Inflammatory macrophage treated with lipopolysaccharide for 4 hours (primary cell): ENCODE measurements at regions not wholly inside any gene's neighbourhood (a gene's known extent, or its start where the extent isn't known, plus 50 kb on each side); places are given as distances from the start of the nearest gene placed in this dataset.

Source experiments
- DNase-seq: peaks from one replicate; pipeline ENCODE4 v3.0.0-alpha.2; 2020

DNA sequence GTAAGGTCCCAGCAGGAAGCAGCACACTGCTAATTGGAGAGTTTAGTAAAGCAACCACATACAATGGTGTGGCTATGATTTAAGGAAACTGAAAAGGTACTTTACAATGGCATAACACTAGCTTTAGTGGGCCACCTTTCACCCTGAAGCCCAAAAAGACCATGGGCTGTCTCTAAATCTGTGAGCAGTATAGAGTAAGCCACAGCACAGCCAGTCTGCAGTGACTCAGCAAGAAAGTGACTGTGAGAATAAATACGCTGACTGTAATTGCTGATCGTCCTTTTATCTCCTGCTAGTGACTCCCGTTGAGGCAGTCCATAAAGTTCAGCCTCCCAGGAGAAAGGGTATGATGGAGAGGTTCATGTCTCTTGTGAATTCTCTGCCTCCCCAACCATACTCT lies 679.8 kb upstream of the KIF2B start:
- no peak for DNase-seq

DNA sequence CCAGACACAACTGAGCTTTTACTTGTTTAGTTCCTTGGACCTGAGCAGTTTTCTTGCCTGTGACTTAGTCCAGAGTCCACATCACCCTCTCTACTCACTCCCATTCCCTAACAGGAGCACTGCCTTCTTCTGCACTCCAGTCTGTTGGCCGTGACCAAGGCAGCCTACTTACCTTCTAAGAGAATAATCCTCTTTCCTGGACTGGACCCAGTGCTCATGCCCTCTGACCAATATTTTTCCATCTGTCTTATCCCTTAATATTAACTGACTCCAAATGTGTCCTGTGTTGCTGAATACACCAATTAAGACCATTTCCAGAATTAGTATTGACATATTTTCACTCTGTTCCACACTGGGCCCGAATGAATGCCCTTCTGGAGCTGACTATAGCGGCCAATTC lies 681.0 kb upstream of the KIF2B start:
- no peak for DNase-seq

DNA sequence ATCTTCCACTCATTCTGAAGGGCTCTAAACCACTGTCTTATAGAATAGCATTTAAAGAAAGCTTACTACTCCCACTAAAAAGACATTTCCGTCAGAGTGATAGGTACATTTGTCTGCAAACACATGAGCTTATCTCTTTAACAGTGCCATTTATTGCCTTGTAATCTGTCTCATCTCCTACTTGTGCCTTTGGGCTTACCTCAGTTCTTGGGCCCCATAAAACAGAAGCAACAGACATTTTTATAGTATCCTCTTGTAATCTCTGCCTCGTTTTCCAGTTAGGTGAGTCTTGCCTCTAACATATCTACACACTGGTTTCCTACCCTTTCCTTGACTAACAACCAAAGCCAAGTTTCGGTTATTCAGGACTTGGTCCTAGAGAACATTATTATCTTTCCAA lies 681.4 kb upstream of the KIF2B start:
- DNase-seq = no peak

DNA sequence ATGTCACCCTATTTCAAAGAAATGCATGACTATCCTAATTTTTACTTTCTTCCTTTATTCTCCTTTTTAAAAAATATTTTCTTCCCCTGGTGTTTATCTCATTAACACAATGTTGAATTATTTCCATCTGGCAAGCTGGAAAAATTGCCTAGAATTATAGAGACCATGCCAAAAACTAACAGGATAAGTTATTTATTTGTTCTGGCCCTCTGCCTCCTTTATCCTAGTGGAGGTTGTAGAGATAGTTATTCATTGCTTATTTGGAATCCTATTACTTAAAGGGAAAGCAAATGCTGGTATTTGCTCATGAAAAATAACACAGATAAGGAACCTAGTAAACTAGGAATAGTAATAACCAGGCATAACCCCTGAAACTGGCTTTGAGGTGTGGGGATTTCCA lies 684.9 kb upstream of the KIF2B start:
- DNase-seq = no peak

DNA sequence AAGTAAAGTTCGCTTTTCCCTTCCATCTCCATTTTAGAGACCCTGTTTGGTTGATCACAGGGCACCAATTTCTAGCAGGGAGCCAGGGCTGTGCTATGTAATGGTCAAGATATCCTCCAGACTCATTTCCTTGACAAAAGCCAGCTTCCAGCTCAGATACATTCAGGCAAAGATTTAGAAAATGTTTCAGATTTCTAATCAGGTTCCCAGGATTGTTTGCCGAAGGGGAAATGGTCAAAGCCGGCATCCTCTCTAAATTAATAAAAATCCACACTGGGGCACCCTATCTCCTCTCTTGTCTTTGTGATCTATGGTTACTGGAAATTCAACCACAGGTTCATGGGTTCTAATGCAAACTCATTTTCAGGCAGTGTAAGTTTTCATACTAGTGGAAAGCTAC lies 686.8 kb upstream of the KIF2B start:
- no peak for DNase-seq

DNA sequence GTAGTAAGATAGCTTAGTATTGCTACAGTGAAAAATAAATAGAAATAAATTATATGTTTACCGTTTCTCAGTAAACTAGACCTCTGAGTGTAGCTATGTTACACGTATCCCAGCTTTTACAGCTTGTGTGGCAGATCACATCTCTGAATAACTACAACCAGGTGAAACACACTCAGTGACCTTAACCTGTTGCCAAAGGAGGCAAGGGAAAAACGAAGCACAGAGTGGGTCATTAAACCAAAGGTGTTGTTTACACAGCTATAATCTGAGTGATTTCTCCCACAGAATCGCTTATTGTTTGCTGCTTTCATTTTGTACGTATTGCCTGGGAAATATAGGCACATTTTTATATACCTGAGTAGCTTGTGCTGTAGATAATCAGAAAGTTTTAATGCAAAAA lies 688.2 kb upstream of the KIF2B start:
- no peak for DNase-seq

DNA sequence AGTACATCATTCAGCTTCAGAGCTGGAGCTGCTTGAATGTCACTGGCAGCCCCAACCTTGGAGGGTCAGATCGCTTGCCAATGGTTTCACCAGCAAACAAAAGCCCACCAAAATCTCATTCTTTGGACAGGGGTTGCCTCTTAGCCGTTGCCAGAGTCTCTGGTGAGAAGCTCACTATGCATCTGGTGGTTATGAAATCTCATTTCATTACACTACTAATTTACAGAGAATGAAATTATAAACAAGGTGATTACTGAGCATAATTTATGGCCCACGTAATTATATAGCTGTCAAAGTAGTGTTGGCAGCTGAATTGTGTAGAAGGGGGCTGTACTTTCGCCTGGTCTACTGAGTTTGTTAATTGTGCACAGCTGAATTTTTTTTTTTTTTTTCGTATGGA lies 688.9 kb upstream of the KIF2B start:
- no peak for DNase-seq

DNA sequence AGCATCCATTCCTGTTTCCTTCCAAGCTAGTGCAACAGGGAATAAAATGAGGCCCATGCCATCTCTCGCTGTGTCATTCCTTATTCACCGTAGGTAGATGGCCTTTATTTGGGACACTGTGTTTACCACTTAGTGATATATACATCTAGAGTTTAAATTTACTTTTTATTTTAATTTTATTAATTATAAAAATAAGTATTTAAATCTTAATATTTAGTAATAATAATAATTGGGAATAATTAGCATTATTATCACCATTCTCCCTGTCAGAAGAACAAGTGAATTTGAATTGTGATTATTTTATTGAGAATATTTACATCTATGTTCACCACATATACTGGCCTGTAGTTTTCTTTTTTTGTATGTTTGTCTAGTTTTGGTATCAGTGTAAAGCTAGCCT lies 692.9 kb upstream of the KIF2B start:
- no peak for DNase-seq

DNA sequence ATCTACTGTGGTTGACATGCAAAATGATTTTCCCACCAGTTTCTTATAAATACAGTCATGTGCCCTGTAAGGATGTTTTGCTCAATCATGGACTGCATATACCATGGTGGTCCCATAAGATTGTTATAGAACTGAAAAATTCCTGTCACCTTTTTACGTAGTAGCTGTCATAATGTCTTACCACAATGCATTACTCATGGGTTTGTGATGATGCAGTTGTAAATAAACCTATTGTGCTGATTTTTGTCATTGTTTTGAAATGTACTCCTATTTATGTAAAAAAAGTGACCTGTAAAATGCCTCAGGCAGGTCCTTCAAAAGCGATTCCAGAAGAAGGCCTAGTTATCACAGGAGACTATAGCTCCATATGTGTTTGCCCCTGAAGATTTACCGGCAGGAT lies 695.4 kb upstream of the KIF2B start:
- DNase-seq = no peak

DNA sequence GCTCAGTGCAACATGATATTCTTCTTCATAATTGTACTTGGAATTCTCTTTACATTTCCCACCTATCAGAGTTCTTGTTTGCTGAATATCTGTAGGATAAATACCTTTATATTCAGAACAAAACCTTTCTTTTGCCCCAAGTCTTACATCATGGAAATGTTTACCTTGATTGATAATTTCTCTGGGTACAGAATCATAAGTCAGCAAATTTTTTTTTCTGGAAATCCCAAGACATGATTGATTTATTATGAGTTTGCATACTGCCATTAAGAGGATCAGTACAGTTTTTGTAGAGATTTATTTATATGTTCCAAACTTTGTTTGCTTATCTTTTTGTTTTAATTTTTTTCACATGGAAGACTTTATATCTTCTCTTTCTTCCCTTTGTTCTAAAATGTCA lies 699.8 kb upstream of the KIF2B start:
- DNase-seq = no peak

DNA sequence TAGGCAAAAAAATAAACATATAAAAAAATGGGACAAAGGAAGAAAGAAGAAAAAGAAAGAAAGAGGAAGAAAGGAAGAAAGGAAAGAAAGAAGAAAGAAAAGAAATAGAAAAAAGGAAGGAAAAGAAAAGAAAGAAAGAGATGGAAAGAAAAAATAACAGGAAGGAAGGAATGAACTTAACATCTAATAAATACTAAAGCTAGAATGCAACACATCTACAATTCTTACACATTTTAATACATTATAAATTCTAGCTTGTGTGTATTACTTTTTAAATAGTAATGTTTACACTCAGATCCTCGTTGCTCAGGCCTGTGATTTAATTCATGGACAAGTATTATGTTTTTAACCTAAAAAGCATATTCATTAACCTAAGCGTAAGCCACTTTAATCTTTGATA lies 703.0 kb upstream of the KIF2B start:
- DNase-seq = no peak

DNA sequence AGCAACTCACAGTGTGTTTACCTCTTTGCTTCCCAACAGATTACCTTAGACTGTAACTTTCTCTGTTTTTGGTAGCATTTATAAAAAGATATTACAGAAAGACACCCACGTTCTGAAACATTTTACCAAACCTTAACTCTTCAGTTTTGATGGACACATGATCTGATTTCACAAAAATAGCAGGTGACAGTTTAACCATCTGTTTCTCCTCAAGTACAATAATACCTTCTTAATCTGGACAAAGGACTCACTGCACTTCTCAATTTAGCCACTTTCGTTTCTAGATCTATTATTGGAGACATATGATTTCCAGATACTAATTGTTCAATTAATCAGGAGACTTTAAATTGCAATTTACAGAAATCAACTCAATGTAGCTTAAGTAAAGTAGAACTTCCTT lies 703.8 kb upstream of the KIF2B start:
- no peak for DNase-seq

DNA sequence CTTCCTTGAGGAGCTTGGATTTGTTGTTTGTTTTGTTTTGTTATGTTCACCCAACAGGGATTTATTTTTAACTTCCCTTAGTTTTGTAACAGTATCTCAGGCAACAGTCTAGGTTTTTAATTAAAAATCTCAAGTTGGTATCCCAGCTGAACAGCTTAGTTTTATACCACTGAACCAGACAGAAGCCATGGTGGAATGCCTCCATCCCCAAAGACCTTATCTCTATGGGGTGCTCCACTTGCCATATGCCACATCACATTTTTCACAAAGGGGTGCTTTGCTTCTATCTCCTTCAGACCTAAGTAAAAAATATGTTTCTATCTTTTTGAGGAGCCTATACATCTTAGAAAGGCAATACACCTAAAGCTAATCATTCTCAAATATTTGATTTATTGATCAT lies 715.8 kb upstream of the KIF2B start:
- DNase-seq = no peak

DNA sequence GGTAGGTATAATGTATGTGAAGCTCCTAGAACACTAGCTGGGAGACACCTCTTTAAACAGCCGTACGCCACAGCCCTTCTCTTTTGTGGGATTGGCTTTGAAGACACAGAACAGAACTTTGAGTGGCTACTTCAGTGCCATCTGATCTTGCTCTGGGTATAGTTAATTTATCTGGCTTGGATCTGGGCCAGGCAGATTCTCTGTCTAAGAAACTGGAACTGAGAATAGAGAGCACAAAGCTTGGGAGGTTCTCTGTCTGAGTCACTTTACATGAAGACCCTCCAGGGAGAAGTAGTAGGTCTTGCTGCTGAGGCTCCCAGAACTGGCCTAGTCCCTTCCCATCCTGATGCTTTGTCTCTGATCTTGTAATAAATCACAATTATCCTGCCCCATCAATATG lies 721.0 kb upstream of the KIF2B start:
- DNase-seq = no peak

DNA sequence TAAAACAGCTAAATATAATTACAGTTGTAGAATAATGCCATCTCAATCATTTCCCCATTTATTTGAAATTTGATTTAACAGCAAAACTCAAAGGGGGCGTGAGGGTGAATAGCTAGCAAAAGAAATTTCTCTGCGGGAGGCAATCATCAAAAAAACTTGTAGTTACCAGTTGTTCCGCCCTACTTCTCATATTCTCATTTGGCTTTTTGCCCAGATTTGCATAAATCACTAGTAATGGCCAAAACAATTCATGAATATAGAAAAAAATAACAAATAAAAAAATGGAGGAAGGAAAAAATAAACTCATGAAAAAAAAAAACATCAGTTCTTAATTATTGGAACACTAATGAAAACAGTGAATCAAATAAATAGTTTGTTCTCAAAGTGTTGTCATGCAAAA lies 722.6 kb upstream of the KIF2B start:
- no peak for DNase-seq

DNA sequence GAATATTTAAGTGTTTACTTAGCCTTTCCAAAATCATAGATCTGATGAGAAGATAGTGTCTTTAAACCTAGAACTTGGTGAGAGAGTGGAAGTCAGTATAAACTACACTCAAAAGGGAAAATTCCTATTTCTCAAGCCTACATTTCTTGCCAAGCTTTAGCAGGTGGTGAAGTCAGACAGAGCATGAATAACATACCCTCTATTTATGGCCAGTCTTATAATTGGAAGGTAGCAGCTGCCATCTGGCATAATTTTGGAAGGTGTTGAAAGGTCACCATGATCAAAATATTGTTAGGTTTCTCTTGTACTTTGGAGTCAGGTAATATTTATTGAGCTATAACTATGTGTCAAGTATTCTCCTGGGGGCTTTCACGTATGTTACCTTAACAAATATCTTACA lies 729.3 kb upstream of the KIF2B start:
- DNase-seq = no peak

DNA sequence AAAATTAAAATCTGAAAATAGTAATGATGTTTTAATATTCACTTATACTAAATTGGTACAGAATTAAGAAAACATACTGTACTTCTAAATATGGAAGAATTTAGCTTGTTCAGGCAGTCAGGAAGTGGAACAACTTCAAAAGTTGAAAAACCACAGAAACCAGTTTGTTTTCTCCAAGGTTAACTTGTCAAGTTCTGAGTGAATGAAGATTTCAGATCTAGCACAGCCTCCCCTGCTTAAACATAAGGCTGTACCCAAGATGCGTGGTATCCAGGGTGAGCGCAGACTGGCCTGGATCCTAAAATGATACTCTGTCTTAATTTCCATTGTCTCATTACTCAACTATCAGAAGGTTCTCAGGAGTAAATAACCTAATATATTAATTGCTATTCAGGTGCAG lies 730.7 kb upstream of the KIF2B start:
- DNase-seq = no peak

DNA sequence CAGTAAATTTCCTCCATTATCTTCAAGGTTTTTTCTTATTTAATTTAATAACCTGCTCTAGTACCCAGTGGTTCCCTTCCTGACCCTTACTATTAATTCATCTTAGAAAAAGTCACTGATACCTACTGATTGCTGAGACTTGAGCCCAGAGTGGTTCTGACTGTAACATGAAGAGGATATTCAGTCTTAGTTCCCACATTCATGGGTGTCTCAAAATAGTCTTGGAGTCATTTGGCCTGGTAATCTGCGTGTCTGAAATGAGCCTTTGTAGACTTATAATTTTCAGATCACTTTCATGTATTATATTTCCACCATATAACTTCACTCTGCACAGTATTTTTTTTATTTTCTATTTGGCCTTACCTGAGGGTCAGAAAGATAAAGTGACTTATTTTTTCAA lies 732.0 kb upstream of the KIF2B start:
- no peak for DNase-seq

DNA sequence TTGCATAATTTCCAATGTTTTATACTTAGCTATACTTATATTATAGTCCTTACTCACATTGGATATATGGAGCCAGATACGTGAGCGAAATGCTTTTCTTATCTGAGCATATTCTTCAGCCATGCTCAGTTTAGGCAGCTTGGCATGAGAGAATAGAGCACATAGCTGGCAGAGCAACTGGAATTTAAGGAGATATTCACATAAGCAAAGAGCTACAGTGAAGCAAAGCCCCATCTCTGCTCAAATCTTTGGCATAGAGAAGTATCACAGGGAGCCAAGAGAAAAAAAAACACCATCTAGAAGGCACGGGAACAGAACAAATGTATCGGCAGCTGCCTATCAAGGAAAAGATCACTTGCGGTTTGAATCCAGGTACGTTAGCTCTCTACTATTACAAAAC lies 734.2 kb upstream of the KIF2B start:
- no peak for DNase-seq

DNA sequence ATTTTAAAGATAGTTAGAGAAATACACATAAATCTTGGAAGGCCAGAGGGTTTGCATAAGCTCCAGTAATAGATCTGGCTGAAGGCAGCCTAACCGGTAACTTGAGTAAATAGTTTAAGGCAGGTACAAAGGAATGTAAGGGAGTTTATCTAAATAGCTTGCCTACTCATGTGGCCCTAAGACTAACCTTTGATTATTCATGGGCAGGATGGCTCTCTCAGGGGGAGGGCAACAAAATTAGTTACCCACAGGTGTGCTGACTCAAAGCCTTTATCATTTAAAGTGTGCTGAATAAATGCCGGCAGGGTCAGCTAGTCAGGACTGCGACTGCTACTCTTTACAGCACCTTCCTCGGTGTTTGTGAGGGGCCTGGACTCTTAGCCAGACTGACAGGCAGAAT lies 761.3 kb upstream of the KIF2B start:
- DNase-seq = no peak

DNA sequence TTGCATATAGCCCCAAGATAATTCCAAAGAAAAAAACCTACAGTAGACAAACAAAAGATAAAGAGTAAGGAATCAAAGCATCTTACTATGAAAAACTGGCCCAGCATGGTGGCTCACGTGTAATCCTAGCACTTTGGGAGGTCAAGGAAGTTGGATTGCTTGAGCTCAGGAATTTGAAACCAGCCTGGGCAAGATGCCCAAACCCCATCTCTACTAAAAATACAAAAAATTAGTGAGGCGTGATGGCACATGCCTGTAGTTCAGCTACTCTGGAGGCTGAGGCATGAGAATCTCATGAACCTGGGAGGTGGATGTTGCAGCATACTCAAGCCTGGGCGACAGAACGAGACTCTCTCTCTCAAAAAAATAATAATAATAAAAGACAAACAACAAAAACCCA lies 764.7 kb upstream of the KIF2B start:
- DNase-seq = no peak

DNA sequence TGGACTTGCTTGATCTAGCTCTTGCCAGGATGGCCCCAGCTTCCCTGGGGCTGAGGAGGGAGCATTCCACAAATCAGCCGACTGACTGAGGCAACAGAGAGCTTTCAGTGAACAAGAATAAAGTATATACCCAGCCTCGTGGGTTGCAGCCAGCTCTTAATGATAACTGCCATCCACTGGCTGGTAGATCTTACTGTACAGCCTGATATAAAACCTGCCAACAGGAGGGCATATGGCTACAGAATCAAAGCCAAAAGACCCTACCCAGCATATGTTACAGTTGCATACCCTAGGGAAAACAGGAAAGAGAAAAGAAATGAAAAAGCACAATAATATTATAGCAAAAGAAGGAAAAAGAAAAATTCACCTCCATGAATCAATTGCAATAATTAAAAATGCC lies 775.9 kb upstream of the KIF2B start:
- no peak for DNase-seq

DNA sequence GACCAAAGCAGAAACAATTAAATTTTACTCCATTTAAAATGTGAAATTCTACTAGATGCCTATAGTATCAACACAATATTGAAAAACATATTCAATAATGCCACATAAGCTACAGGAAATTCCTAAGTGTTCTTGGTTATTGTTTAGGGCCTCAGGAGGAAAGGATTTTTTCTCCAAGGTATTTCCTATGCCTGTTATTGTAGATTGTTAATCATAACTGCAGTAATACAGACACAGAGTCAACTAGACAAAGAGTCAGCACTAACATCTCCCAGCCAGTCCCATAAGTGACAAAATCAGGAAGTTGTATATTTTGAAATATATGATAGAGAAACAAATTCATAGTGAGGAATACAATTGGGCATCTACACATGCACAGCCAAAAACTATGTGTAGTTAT lies 782.7 kb upstream of the KIF2B start:
- DNase-seq = no peak

DNA sequence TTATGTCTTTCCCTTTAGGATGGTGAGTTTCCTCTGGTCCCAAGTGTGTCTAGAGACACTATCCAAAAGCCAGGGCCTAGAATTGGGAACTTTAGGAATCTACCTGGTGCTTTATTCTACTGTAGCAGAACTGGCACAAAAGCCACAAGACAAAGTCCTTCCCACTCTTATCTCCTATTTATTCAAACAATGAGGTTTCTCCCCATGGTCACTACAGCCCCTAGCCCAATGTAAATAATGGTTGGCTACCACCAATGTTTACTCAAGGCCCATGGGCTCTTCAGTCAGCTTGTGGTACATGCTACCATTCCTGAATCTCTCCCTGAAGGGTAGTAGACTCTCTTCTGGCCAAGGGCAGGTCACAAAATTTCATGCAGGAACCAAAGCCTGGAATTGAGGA lies 789.4 kb upstream of the KIF2B start:
- DNase-seq = no peak

DNA sequence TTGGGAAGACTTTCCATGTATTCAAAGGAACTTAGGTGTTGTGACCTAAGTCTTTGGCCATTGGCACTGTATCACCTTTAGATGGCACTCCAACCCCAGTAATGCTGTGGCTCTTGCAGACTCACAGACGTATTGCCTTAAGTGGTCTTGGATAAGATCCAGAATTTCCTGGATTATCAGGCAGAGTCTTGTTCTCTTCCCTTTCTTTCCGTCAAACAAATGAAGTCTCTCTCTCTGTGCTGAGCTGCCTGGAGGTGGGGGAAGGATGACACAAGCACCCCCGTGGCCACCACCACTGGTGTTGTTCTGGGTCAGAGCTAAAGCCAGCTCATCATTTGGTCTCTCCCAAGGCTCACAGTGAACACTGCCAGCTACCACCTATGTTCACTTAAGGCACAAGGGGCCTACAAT lies 789.9 kb upstream of the KIF2B start:
- DNase-seq = no peak

DNA sequence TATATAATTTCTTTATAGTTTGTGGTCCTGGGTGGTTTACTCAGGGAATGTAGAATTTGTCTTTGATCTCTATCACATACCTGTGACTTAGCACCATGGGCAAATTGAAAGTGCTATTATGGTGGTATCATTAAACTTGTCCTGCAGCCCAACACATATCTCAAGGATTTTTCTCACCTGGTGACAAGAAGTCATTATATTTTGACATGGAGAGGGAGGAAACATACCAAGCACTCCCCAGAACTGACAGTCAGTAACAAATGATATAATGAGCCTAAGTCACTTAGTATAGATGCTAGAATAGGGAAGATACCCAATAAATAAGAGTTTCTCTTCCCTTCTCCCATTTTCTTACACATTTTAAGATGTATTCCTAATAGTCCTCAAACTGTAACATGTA lies 805.5 kb upstream of the KIF2B start:
- DNase-seq = no peak

DNA sequence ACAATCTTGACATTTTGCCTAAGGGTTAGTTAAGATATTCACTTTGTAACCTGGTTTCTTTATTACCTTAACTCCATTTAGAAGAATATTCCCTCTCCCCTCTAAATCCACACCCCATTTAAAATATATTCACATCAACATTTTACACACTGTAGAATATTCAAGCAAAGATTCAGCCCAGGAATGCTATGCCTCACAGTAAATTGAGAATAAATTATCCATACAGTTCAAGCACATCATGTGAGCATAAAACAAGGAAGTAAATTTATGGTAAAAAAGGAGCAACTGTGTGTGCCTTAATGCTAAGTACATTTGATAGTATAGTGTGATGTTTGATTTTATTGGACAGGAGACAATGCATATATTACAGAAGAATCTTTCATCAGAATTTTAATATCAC lies 806.6 kb upstream of the KIF2B start:
- no peak for DNase-seq
